ENCODE measurements at regions not wholly inside any gene's neighbourhood (a gene's known extent, or its start where the extent isn't known, plus 50 kb on each side); places are given as distances from the start of the nearest gene placed in this dataset.
A peak's percentile ranks its signal among the peaks of the same experiment; 100 is the strongest.

GRCh38 chr5:8394965-8395364, 526.0 kb downstream of the MTRR start:
- no peak for DNase-seq (ENCODE audit: low read depth)

GRCh38 chr5:8396246-8396645, 527.3 kb downstream of the MTRR start:
- no peak for DNase-seq (ENCODE audit: low read depth)

- no peak for DNase-seq (ENCODE audit: low read depth)
Measured at GRCh38 chr5:8396756-8397155, 527.8 kb downstream of the MTRR start.

GRCh38 chr5:8399471-8399870, 530.5 kb downstream of the MTRR start:
- DNase-seq (ENCODE audit: low read depth): no peak

- DNase-seq (ENCODE audit: low read depth): no peak
Measured at GRCh38 chr5:8408258-8408657, 539.3 kb downstream of the MTRR start.

- no peak for DNase-seq (ENCODE audit: low read depth)
Measured at GRCh38 chr5:8410618-8411017, 541.7 kb downstream of the MTRR start.

GRCh38 chr5:8413975-8414374, 545.0 kb downstream of the MTRR start:
- no peak for DNase-seq (ENCODE audit: low read depth)

- DNase-seq (ENCODE audit: low read depth): no peak
Measured at GRCh38 chr5:8417316-8418048, 548.5 kb downstream of the MTRR start.

GRCh38 chr5:8418049-8418426, 549.1 kb downstream of the MTRR start:
- no peak for DNase-seq (ENCODE audit: low read depth)

GRCh38 chr5:8429778-8430758, 561.1 kb downstream of the MTRR start:
- no peak for DNase-seq (ENCODE audit: low read depth)

- no peak for DNase-seq (ENCODE audit: low read depth)
Measured at GRCh38 chr5:8434501-8434900, 565.6 kb downstream of the MTRR start.

GRCh38 chr5:8436924-8437323, 568.0 kb downstream of the MTRR start:
- no peak for DNase-seq (ENCODE audit: low read depth)

GRCh38 chr5:8445139-8445538, 576.2 kb downstream of the MTRR start:
- no peak for DNase-seq (ENCODE audit: low read depth)

GRCh38 chr5:8446179-8446578, 577.2 kb downstream of the MTRR start:
- DNase-seq (ENCODE audit: low read depth): no peak

- DNase-seq (ENCODE audit: low read depth): no peak
Measured at GRCh38 chr5:8456846-8457186, 587.9 kb downstream of the MTRR start.

- DNase-seq (ENCODE audit: low read depth): peak; percentile 69
Measured at GRCh38 chr5:8457187-8458037, 588.5 kb downstream of the MTRR start.

- no peak for DNase-seq (ENCODE audit: low read depth)
Measured at GRCh38 chr5:8458038-8458383, 589.1 kb downstream of the MTRR start.

GRCh38 chr5:8461543-8461942, 592.6 kb downstream of the MTRR start:
- DNase-seq (ENCODE audit: low read depth): no peak

GRCh38 chr5:8462565-8462964, 593.6 kb downstream of the MTRR start:
- no peak for DNase-seq (ENCODE audit: low read depth)

GRCh38 chr5:8470489-8470888, 601.5 kb downstream of the MTRR start:
- DNase-seq (ENCODE audit: low read depth): no peak

GRCh38 chr5:8471581-8471980, 602.6 kb downstream of the MTRR start:
- DNase-seq (ENCODE audit: low read depth): no peak

GRCh38 chr5:8473016-8473415, 604.1 kb downstream of the MTRR start:
- no peak for DNase-seq (ENCODE audit: low read depth)
